ENCODE measurements at regions not wholly inside any gene's neighbourhood (a gene's known extent, or its start where the extent isn't known, plus 50 kb on each side); places are given as distances from the start of the nearest gene placed in this dataset.

DNA sequence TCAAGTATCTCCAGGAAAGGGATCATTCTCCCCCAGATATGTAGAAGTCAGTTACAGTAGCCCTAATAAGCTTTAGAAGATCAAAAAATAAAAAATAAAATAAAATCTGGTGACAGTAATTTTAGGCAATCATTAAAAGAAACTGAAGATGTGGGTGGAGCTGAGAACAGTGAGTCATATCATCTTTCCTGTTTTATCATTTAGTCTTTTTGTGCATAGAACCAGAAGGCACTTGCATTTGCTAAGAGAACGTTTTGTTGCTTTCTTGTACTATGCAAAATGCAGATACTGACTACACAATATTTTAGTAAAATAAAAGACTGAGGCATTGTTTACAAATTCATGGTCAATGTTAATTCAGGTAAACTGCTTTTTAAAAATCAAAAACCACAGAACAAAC is 497.4 kb upstream of the EPHA7 start:
- TF ChIP-seq, protein P1, sequence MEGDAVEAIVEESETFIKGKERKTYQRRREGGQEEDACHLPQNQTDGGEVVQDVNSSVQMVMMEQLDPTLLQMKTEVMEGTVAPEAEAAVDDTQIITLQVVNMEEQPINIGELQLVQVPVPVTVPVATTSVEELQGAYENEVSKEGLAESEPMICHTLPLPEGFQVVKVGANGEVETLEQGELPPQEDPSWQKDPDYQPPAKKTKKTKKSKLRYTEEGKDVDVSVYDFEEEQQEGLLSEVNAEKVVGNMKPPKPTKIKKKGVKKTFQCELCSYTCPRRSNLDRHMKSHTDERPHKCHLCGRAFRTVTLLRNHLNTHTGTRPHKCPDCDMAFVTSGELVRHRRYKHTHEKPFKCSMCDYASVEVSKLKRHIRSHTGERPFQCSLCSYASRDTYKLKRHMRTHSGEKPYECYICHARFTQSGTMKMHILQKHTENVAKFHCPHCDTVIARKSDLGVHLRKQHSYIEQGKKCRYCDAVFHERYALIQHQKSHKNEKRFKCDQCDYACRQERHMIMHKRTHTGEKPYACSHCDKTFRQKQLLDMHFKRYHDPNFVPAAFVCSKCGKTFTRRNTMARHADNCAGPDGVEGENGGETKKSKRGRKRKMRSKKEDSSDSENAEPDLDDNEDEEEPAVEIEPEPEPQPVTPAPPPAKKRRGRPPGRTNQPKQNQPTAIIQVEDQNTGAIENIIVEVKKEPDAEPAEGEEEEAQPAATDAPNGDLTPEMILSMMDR (conservative IDR thresholded peaks at IDR 0.05) = no peak
- TF ChIP-seq ZFX (IDR thresholded peaks at IDR 0.05) = no peak
